ENCODE measurements at regions not wholly inside any gene's neighbourhood (a gene's known extent, or its start where the extent isn't known, plus 50 kb on each side); places are given as distances from the start of the nearest gene placed in this dataset.

DNA sequence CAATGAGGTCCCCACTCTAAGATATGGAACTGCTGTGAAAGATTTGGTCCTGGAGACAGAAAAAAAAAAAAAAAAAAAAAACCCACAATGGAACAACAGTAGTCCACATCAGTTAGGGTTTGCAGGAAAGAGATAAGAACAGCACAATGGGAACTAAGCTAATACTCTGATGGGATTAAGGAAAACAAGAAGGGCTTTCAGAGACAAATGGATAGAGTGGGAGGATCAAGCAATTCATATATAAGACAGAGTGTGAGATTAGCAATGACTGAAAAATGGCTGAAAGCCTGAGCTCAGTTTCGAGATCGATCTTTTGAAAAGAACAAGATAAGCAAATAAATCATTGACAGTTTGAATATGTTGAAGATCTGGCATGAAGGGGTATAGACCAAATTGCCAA, 188.4 kb upstream of the TRPC5 start:
- H3K27me3 ChIP-seq (ENCODE audit: control insufficient read depth, insufficient read depth, low read length): no peaks in the 10 kb centered on the region
- no peaks in the 10 kb centered on the region for H3K79me2 ChIP-seq (ENCODE audit: control insufficient read depth, insufficient read depth, low read length)
- H2AFZ ChIP-seq (ENCODE audit: low read length): no peak overlapping the region
- DNase-seq (ENCODE audit: low read depth in 2 of 2): no peak
- H3K9ac ChIP-seq (ENCODE audit: insufficient read depth, low read length): no peak overlapping the region
- no peaks in the 10 kb centered on the region for H4K20me1 ChIP-seq (ENCODE audit: control insufficient read depth, extremely low read depth, insufficient read depth, low read length)
- no peak overlapping the region for H3K27ac ChIP-seq (ENCODE audit: insufficient read depth, low read length)
- H3K4me3 ChIP-seq (replicated peaks in 1 of 4; ENCODE audit: control extremely low read depth in 1 of 4, insufficient read depth in 1 of 4, low read depth in 3 of 4, low read length in 4 of 4): no peak overlapping the region
- TF ChIP-seq, protein P1, sequence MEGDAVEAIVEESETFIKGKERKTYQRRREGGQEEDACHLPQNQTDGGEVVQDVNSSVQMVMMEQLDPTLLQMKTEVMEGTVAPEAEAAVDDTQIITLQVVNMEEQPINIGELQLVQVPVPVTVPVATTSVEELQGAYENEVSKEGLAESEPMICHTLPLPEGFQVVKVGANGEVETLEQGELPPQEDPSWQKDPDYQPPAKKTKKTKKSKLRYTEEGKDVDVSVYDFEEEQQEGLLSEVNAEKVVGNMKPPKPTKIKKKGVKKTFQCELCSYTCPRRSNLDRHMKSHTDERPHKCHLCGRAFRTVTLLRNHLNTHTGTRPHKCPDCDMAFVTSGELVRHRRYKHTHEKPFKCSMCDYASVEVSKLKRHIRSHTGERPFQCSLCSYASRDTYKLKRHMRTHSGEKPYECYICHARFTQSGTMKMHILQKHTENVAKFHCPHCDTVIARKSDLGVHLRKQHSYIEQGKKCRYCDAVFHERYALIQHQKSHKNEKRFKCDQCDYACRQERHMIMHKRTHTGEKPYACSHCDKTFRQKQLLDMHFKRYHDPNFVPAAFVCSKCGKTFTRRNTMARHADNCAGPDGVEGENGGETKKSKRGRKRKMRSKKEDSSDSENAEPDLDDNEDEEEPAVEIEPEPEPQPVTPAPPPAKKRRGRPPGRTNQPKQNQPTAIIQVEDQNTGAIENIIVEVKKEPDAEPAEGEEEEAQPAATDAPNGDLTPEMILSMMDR (conservative IDR thresholded peaks at IDR 0.05 in 1 of 2, IDR thresholded peaks at IDR 0.05 in 1 of 2; ENCODE audit: low read depth in 1 of 2, low read length in 2 of 2): no peak
- no peak for TF ChIP-seq EZH2 (IDR thresholded peaks at IDR 0.05; ENCODE audit: low read length, missing control alignments)
- no peaks in the 10 kb centered on the region for H3K4me1 ChIP-seq (ENCODE audit: control insufficient read depth, extremely low read depth, insufficient read depth, low read length)
- H3K36me3 ChIP-seq (ENCODE audit: control insufficient read depth, insufficient read depth, low read length): no peaks in the 10 kb centered on the region
- no peak overlapping the region for H3K4me2 ChIP-seq (ENCODE audit: extremely low read depth, insufficient read depth, low read length)
- no peaks in the 10 kb centered on the region for H3K9me3 ChIP-seq (ENCODE audit: control insufficient read depth, insufficient read depth, low read depth, low read length)

DNA sequence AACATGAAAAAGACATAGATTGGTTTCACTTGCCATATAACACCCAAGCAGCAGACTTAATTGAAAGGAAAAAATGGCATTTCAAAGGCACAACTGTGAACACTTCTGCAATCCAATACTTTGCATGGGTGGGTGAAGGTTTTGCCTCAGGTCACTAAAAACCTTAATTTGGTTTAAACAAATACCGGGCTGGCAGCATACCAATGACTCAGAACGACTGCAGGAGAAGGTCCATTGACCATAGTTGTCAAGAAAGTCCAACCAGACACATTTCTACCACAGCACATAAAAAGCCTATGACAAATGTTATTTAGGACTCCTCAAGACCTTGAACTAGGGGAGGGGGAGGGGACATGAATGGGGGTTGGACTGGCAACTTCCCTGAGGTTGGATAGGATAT, 183.6 kb upstream of the TRPC5 start:
- no peaks in the 10 kb centered on the region for H3K27me3 ChIP-seq (ENCODE audit: control insufficient read depth, insufficient read depth, low read length)
- H3K79me2 ChIP-seq (ENCODE audit: control insufficient read depth, insufficient read depth, low read length): no peaks in the 10 kb centered on the region
- H3K36me3 ChIP-seq (ENCODE audit: control insufficient read depth, insufficient read depth, low read length): no peaks in the 10 kb centered on the region
- H3K27ac ChIP-seq (ENCODE audit: insufficient read depth, low read length): no peak overlapping the region
- no peaks in the 10 kb centered on the region for H3K4me1 ChIP-seq (ENCODE audit: control insufficient read depth, extremely low read depth, insufficient read depth, low read length)
- no peak overlapping the region for H3K4me3 ChIP-seq (replicated peaks in 1 of 4; ENCODE audit: control extremely low read depth in 1 of 4, insufficient read depth in 1 of 4, low read depth in 3 of 4, low read length in 4 of 4)
- no peak overlapping the region for H3K4me2 ChIP-seq (ENCODE audit: extremely low read depth, insufficient read depth, low read length)
- H2AFZ ChIP-seq (ENCODE audit: low read length): no peak overlapping the region
- H4K20me1 ChIP-seq (ENCODE audit: control insufficient read depth, extremely low read depth, insufficient read depth, low read length): no peaks in the 10 kb centered on the region
- TF ChIP-seq, protein P1 (conservative IDR thresholded peaks at IDR 0.05 in 1 of 2, IDR thresholded peaks at IDR 0.05 in 1 of 2; ENCODE audit: low read depth in 1 of 2, low read length in 2 of 2): no peak
- TF ChIP-seq EZH2 (IDR thresholded peaks at IDR 0.05; ENCODE audit: low read length, missing control alignments): no peak
- no peak for DNase-seq (ENCODE audit: low read depth in 2 of 2)
- no peak overlapping the region for H3K9ac ChIP-seq (ENCODE audit: insufficient read depth, low read length)
- H3K9me3 ChIP-seq (ENCODE audit: control insufficient read depth, insufficient read depth, low read depth, low read length): no peaks in the 10 kb centered on the region

GRCh38 chrX:112259375-112259774, 176.8 kb upstream of the TRPC5 start:
- no peak overlapping the region for H3K27ac ChIP-seq (ENCODE audit: insufficient read depth, low read length)
- H3K27me3 ChIP-seq (ENCODE audit: control insufficient read depth, insufficient read depth, low read length): no peaks in the 10 kb centered on the region
- no peaks in the 10 kb centered on the region for H3K4me1 ChIP-seq (ENCODE audit: control insufficient read depth, extremely low read depth, insufficient read depth, low read length)
- no peaks in the 10 kb centered on the region for H3K79me2 ChIP-seq (ENCODE audit: control insufficient read depth, insufficient read depth, low read length)
- no peak overlapping the region for H3K4me2 ChIP-seq (ENCODE audit: extremely low read depth, insufficient read depth, low read length)
- no peak overlapping the region for H3K4me3 ChIP-seq (replicated peaks in 1 of 4; ENCODE audit: control extremely low read depth in 1 of 4, insufficient read depth in 1 of 4, low read depth in 3 of 4, low read length in 4 of 4)
- H3K36me3 ChIP-seq (ENCODE audit: control insufficient read depth, insufficient read depth, low read length): no peaks in the 10 kb centered on the region
- no peak overlapping the region for H2AFZ ChIP-seq (ENCODE audit: low read length)
- no peaks in the 10 kb centered on the region for H3K9me3 ChIP-seq (ENCODE audit: control insufficient read depth, insufficient read depth, low read depth, low read length)
- H3K9ac ChIP-seq (ENCODE audit: insufficient read depth, low read length): no peak overlapping the region
- H4K20me1 ChIP-seq (ENCODE audit: control insufficient read depth, extremely low read depth, insufficient read depth, low read length): no peaks in the 10 kb centered on the region
- TF ChIP-seq EZH2 (IDR thresholded peaks at IDR 0.05; ENCODE audit: low read length, missing control alignments): no peak
- TF ChIP-seq, protein P1 (conservative IDR thresholded peaks at IDR 0.05 in 1 of 2, IDR thresholded peaks at IDR 0.05 in 1 of 2; ENCODE audit: low read depth in 1 of 2, low read length in 2 of 2): no peak
- no peak for DNase-seq (ENCODE audit: low read depth in 2 of 2)

Data from fibroblast of lung (primary cell).